Stomach smooth muscle (tissue), 2 donors: ENCODE measurements at regions not wholly inside any gene's neighbourhood (a gene's known extent, or its start where the extent isn't known, plus 50 kb on each side); places are given as distances from the start of the nearest gene placed in this dataset.

ENCODE experiments used
- H3K27ac ChIP-seq: one replicate; pipeline ENCODE4 v1.7.0; 2013; ENCODE audit warnings: mild to moderate bottlenecking, low read length, inconsistent platforms
- H3K27me3 ChIP-seq, 2 donors: one replicate each; pipeline ENCODE4 v1.7.0; 2013; ENCODE audit warnings: low read length in 2 of 2; ENCODE audit not compliant: insufficient read depth in 2 of 2, control insufficient read depth in 1 of 2
- H3K36me3 ChIP-seq, 2 donors: one replicate each; pipeline ENCODE4 v1.7.0; 2013; ENCODE audit warnings: low read length in 2 of 2; ENCODE audit not compliant: control insufficient read depth in 2 of 2, insufficient read depth in 2 of 2
- H3K4me1 ChIP-seq: one replicate; pipeline ENCODE4 v1.7.0; 2013; ENCODE audit warnings: low read length; ENCODE audit not compliant: control insufficient read depth, insufficient read depth
- H3K4me3 ChIP-seq, 2 donors: one replicate each; pipeline ENCODE4 v1.7.0; 2013; ENCODE audit warnings: low read length in 2 of 2
- H3K9ac ChIP-seq, 2 donors: one replicate each; pipeline ENCODE4 v1.7.0; 2013; ENCODE audit warnings: low read length in 2 of 2, mild to moderate bottlenecking in 1 of 2
- H3K9me3 ChIP-seq, 2 donors: one replicate each; pipeline ENCODE4 v1.7.0; 2013; ENCODE audit warnings: low read length in 2 of 2; ENCODE audit not compliant: control insufficient read depth in 2 of 2
- donor health status: healthy.
- donor health status: Pancreatic carcinoma.

DNA sequence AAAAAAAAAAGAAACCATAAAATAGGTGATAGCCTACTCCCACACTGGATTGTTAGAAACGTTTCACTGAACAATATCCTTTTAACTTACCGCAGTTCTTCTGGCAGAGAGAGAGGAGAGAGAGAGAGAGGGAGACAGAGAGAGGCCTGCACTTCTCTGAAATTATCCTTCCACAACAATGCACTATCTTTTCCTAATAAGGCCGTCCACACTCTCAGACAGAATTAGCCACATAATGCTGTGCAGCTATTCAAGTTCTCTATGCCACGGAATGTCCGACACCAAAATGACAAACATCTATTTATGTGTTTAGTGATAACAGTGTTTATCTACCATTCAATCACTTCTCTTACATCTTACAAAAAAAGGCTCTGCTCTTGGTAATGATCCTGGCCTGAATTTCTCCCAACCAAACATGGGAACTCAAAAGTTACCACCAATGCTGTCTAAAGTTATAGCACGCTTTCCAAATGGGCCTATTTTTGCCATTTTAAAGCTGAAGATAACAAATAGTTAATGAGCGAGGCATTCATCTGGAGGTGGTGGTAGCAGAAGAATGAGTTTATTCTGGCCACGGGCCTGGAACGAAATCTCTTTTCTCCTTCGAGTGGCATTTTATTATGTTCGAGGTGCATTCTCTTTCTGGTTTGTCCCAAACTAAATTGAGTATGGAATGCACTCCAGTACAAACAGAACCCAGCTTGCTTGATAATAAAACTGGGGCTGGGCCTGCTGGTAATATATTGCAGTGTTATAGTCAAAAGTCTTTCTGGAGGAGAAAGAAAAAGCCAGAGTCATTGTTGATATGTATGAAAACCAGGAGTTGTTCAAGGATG, 160.2 kb upstream of the SVIL start:
- Histone ChIP-seq H3K36me3 (no peaks in the 10 kb centered on the region), H3K9ac (peak overlapping the region; percentile 66), H3K4me3 (no peak overlapping the region), H3K4me1 (peaks cover 39% of the 10 kb centered on the region), H3K9me3 (no peaks in the 10 kb centered on the region), H3K27ac (peak overlapping the region; percentile 96), H3K27me3 (no peaks in the 10 kb centered on the region)

DNA sequence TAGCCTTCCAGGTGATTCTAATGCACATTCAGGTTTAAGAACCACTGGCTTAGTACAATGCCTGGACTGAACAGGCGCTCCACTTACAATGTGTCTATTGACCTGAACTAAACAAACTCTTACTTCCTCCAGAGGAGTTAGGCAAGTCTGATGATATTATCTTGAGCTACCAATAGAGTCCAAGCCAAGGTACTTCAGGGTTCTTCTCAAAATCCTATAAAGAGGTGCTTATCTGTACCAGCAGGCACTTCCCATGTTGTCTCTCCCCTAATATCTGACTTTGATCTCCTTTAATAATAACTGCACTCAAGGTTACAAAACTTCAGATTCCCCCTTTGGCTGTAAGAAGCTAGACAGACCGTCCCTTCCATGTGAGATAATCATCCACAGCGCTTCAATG, 157.0 kb upstream of the SVIL start:
- Histone ChIP-seq H3K27ac (peak overlapping the region; percentile 85), H3K27me3 (no peaks in the 10 kb centered on the region), H3K4me3 (no peak overlapping the region)

GRCh38 chr10:29790207-29790606, 155.4 kb upstream of the SVIL start:
- Histone ChIP-seq H3K4me1 (peaks cover 16% of the 10 kb centered on the region), H3K4me3 (no peak overlapping the region), H3K27ac (peak overlapping the region; percentile 85), H3K9ac (peak overlapping the region in 1 of 2 donors; percentile 38), H3K36me3 (no peaks in the 10 kb centered on the region), H3K9me3 (peaks cover 0 to 6% of the 10 kb centered on the region in 2 donors), H3K27me3 (no peaks in the 10 kb centered on the region)

More for the DNA sequence above, 157.0 kb upstream of the SVIL start:
- Histone ChIP-seq H3K9ac (no peak overlapping the region), H3K4me1 (peaks cover 30% of the 10 kb centered on the region), H3K36me3 (no peaks in the 10 kb centered on the region), H3K9me3 (peaks cover 0 to 6% of the 10 kb centered on the region in 2 donors)

DNA sequence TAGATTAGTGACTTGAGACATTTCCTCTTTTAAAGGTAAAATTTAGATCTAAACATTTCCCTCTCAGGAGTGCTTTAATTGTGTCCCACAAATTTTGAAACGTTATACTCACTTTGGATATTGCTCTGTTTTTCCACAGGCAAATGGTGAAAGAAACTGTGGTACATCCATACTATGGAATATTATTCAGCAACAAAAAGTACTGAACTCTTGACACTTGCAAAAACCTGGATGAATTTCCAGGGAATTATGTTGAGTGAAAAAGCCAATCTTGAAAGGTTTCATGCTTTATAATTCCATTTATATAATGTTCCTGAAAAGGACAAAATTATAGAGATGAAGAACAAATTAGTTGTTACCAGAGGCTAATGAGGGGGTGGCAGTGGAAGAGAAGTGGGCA, 153.3 kb upstream of the SVIL start:
- Histone ChIP-seq H3K27me3 (no peaks in the 10 kb centered on the region), H3K27ac (no peak overlapping the region), H3K9me3 (peaks cover 0 to 6% of the 10 kb centered on the region in 2 donors)

DNA sequence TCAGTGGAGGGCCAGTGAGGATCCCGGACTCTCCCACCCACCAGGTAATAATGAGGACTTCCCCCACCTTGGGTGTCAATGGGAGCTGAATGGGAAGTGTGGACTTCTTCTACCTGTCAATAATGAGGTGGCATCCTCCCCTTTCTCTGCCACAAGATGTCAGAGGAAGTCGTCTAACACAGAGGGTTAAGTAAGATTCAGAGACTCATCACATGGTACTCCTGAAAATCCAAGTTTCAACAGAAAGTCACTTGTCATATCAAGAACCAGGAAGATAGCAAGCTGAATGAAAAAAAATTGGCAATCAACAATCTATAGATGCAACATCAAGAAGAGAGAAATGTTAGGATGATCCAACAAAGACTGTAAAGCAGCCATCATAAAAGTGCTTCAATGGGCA, 150.9 kb upstream of the SVIL start:
- H3K36me3 ChIP-seq, result no peaks in the 10 kb centered on the region
- peaks cover 0 to 6% of the 10 kb centered on the region in 2 donors for H3K9me3 ChIP-seq
- no peak overlapping the region for H3K9ac ChIP-seq
- H3K4me3 ChIP-seq, result no peak overlapping the region
- peaks cover 16% of the 10 kb centered on the region for H3K4me1 ChIP-seq
- H3K27me3 ChIP-seq, result no peaks in the 10 kb centered on the region
- H3K27ac ChIP-seq, result peak overlapping the region; percentile 62

More for the DNA sequence above, 153.3 kb upstream of the SVIL start:
- H3K9ac ChIP-seq, result no peak overlapping the region
- no peaks in the 10 kb centered on the region for H3K36me3 ChIP-seq
- peaks cover 21% of the 10 kb centered on the region for H3K4me1 ChIP-seq
- no peak overlapping the region for H3K4me3 ChIP-seq

DNA sequence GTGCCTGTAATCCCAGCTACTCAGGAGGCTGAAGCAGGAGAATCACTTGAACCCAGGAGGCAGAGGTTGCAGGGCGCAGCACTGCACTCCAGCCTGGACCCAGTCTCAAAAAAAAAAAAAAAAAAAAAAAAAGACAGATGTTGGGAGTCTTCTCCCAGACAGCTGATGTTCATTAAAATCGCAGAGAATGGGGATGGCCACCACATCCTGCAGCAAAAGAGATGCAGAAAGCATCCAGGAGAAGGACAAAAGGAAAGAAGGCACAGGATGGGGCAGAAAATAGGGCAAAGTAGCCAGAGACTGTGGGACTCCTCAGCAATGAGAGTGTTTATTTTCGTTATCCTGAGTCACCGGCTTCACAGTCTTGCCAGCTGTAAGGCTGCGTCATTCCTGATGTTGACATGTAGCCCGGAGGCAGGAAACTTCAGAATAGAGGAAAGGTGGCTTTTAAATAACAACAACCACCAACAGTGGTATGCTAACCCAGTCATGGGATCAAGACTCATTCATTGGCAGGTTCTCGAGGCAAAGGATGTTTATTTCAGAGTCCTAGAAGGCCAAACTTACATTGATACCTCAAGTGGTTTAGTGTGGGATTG, 149.5 kb upstream of the SVIL start:
- Histone ChIP-seq H3K36me3 (no peaks in the 10 kb centered on the region), H3K9me3 (peaks cover 0 to 6% of the 10 kb centered on the region in 2 donors), H3K4me3 (peak overlapping the region in 1 of 2 donors; percentile 30), H3K4me1 (peaks cover 22% of the 10 kb centered on the region), H3K27ac (peak overlapping the region; percentile 59), H3K9ac (peak overlapping the region in 1 of 2 donors; percentile 52), H3K27me3 (no peaks in the 10 kb centered on the region)

- Histone ChIP-seq H3K4me3 (no peak overlapping the region), H3K9ac (no peak overlapping the region), H3K27ac (peak overlapping the region; percentile 59), H3K9me3 (peaks cover 0 to 6% of the 10 kb centered on the region in 2 donors), H3K36me3 (no peaks in the 10 kb centered on the region), H3K4me1 (peaks cover 22% of the 10 kb centered on the region), H3K27me3 (no peaks in the 10 kb centered on the region)
Measured at GRCh38 chr10:29783201-29783947, 148.6 kb upstream of the SVIL start.

GRCh38 chr10:29780639-29781038, 145.9 kb upstream of the SVIL start:
- Histone ChIP-seq H3K9me3 (no peaks in the 10 kb centered on the region), H3K4me1 (peaks cover 22% of the 10 kb centered on the region), H3K27me3 (no peaks in the 10 kb centered on the region), H3K9ac (no peak overlapping the region), H3K36me3 (no peaks in the 10 kb centered on the region), H3K4me3 (no peak overlapping the region), H3K27ac (no peak overlapping the region)

- Histone ChIP-seq H3K4me1 (peaks cover 25% of the 10 kb centered on the region), H3K9ac (no peak overlapping the region), H3K27me3 (no peaks in the 10 kb centered on the region), H3K9me3 (no peaks in the 10 kb centered on the region), H3K27ac (no peak overlapping the region), H3K36me3 (no peaks in the 10 kb centered on the region), H3K4me3 (no peak overlapping the region)
Measured at GRCh38 chr10:29780096-29780495, 145.3 kb upstream of the SVIL start.

GRCh38 chr10:29776246-29776645, 141.5 kb upstream of the SVIL start:
- Histone ChIP-seq H3K4me1 (peaks cover 21% of the 10 kb centered on the region), H3K36me3 (no peaks in the 10 kb centered on the region), H3K27ac (no peak overlapping the region), H3K27me3 (no peaks in the 10 kb centered on the region), H3K4me3 (no peak overlapping the region), H3K9me3 (no peaks in the 10 kb centered on the region), H3K9ac (no peak overlapping the region)
